Muscle of leg (tissue), 3 donors: ENCODE measurements at regions not wholly inside any gene's neighbourhood (a gene's known extent, or its start where the extent isn't known, plus 50 kb on each side); places are given as distances from the start of the nearest gene placed in this dataset.

ENCODE experiments used
- DNase-seq: peaks from one replicate; pipeline ENCODE4 v3.0.0; 2013
- H3K27ac ChIP-seq: one replicate; pipeline ENCODE4 v1.5.1; 2013; ENCODE audit warnings: mild to moderate bottlenecking, low read length, control low read depth
- H3K27me3 ChIP-seq: one replicate; pipeline ENCODE4 v1.6.1; 2013; ENCODE audit warnings: low read length; ENCODE audit not compliant: control insufficient read depth, insufficient read depth
- H3K36me3 ChIP-seq: one replicate; pipeline ENCODE4 v1.6.1; 2013; ENCODE audit warnings: low read length; ENCODE audit not compliant: control insufficient read depth, insufficient read depth
- H3K4me1 ChIP-seq: one replicate; pipeline ENCODE4 v1.6.1; 2013; ENCODE audit warnings: low read length; ENCODE audit not compliant: control insufficient read depth, insufficient read depth
- H3K4me3 ChIP-seq: one replicate; pipeline ENCODE4 v1.5.1; 2013; ENCODE audit warnings: low read length, control low read depth
- H3K9me3 ChIP-seq: replicated peaks from 2 replicates; pipeline ENCODE4 v1.6.1; 2013; ENCODE audit warnings: low read depth, low read length; ENCODE audit not compliant: control insufficient read depth
- WGBS: methylation state at CpG from one replicate; pipeline ENCODE4 v1.1.5; 2013; ENCODE audit warnings: missing lambda C conversion rate; ENCODE audit not compliant: insufficient coverage; 5-methylcytosine and 5-hydroxymethylcytosine counted together

DNA sequence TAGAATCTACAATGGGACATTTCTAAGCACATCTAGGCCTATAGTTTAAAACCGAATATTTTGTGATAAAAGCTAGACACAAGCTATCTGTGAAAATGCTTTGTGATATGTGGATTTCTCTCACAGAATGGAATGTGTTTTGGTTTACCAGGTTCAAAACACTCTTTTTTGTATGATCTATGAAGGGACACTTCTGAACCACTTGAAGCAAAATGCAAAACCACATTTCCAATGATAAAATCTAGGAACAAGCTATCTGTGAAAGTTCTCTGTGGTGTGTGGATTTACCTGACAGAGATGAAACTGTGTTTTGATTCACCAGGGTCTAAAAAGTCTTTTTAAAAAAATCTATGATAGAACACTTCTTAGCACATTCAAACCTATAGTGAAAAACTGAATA lies 2192.4 kb downstream of the TP53TG3F start:
- H3K4me1 ChIP-seq, result no peaks in the 10 kb centered on the region
- peaks cover 9% of the 10 kb centered on the region for H3K9me3 ChIP-seq
- WGBS, result no CpG with 5 or more reads among the region's 1 CpG
- H3K27me3 ChIP-seq, result no peaks in the 10 kb centered on the region
- no peaks in the 10 kb centered on the region for H3K36me3 ChIP-seq
- H3K4me3 ChIP-seq, result no peak overlapping the region
- no peak for DNase-seq
- no peak overlapping the region for H3K27ac ChIP-seq

DNA sequence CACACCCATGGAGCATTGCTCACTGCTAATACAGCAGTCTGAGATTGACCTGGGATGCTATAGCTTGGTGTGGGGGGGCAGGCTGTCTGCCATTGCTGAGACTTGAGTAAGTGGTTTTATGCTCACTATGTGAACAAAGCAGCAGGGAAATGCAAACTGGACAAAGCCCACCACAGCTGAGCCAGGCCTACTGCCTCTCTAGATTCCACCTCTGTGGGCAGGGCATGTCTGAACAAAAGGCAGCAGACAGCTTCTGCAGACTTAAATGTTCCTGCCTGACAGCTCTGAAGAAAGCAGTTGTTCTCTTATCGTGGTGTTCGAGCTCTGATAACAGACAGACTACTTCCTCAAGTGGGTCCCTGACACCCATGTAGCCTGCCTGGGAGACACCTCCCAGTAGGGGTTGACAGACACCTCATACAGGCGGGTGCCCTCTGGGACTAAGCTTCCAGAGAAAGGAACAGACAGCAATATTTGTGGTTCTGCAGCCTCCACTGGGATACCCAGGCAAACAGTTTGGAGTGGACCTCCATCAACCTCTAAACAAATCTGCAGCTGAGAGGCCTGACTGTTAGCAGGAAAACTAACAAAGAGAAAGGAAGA lies 2204.8 kb downstream of the TP53TG3F start:
- H3K4me3 ChIP-seq, result no peak overlapping the region
- no peaks in the 10 kb centered on the region for H3K36me3 ChIP-seq
- 78% methylated on average over 3 of the region's 3 CpGs for WGBS
- no peak overlapping the region for H3K27ac ChIP-seq
- H3K4me1 ChIP-seq, result no peaks in the 10 kb centered on the region
- peaks cover 21% of the 10 kb centered on the region for H3K9me3 ChIP-seq
- no peak for DNase-seq
- H3K27me3 ChIP-seq, result no peaks in the 10 kb centered on the region

DNA sequence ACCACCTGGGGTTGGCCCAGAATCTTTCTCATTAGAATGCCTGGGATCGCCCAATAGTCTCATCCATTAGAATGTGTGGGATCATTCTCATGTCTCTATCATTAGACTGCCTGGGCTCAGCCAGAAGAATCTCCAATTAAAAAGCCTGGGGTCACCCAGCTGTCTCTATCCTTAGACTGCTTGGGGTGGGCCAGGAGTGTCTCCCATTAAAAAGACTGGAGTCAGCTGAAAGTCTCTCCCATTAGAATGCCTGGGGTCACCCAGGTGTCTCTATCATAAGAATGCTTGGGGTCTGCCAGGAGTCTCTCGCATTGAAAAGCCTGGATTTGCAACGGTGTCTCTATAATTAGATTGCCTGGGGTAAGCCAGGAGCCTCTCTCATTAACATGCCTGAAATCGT lies 2225.7 kb downstream of the TP53TG3F start:
- no peaks in the 10 kb centered on the region for H3K4me1 ChIP-seq
- H3K27ac ChIP-seq, result no peak overlapping the region
- H3K4me3 ChIP-seq, result no peak overlapping the region
- H3K36me3 ChIP-seq, result no peaks in the 10 kb centered on the region
- H3K27me3 ChIP-seq, result no peaks in the 10 kb centered on the region
- no peak for DNase-seq
- peaks cover 48% of the 10 kb centered on the region for H3K9me3 ChIP-seq
- 51% methylated on average over 2 of the region's 4 CpGs for WGBS

DNA sequence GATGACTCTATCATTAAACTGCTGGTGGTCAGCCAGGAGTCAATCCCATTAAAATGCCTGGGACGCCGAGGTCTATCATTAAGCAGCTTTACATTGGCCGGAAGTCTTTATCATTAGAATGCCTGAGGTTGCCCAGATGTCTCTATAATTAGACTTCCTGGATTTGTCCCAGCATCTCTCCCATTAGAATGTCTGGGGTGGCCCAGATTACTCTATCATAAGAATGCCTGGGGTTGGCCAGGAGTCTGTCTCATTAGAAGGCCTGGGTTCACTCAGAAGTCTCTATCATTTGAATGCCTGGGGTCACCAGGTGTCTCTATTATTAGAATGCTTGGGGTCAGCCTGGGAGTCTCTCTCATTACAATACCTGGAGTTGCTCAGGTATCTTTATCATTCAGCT lies 2227.2 kb downstream of the TP53TG3F start:
- H3K27ac ChIP-seq, result no peak overlapping the region
- no peak overlapping the region for H3K4me3 ChIP-seq
- H3K4me1 ChIP-seq, result no peaks in the 10 kb centered on the region
- H3K36me3 ChIP-seq, result no peaks in the 10 kb centered on the region
- WGBS, result 87% methylated on average over 3 of the region's 3 CpGs
- DNase-seq, result no peak
- peaks cover 55% of the 10 kb centered on the region for H3K9me3 ChIP-seq
- H3K27me3 ChIP-seq, result no peaks in the 10 kb centered on the region

DNA sequence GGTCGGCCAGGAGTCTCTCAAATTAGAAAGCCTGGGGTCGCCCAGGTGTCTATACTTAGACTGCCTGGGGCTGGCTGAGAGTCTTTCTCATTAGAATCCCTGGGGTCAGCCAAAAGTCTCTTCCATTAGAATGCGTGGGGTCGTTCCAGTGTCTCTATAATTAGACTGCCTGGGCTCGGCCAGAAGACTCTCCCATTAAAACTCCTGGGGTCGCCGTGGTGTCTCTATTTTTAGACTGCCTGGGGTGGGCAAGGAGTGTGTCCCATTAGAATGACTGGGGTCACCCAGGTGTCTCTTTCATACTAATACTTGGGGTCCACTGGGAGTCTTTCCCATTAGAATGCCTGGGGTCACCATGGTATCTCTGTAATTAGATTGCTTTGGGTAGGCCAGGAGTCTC lies 2227.7 kb downstream of the TP53TG3F start:
- no peak overlapping the region for H3K27ac ChIP-seq
- H3K9me3 ChIP-seq, result peaks cover 60% of the 10 kb centered on the region
- no peak for DNase-seq
- no peaks in the 10 kb centered on the region for H3K27me3 ChIP-seq
- H3K36me3 ChIP-seq, result no peaks in the 10 kb centered on the region
- WGBS, result 67% methylated on average over 7 of the region's 7 CpGs
- H3K4me3 ChIP-seq, result no peak overlapping the region
- no peaks in the 10 kb centered on the region for H3K4me1 ChIP-seq

DNA sequence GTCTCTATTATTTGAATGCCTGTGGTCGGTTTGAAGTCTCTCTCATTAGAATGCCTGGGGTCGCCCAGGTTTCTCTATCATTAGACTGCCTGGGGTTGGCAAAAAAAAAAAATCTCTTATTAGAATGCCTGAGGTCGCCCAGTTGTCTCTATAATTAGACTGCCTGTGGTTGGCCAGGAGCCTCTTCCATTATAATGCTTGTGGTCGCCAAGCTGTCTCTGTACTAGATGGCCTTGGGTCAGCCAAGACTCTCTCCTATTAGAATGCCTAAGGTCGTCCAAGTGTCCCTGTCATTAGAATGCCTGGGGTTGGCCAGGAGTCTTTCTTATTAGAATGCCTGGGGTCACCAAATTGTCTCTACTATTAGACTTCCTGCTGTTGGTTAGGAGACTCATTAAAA lies 2228.4 kb downstream of the TP53TG3F start:
- H3K9me3 ChIP-seq, result peaks cover 66% of the 10 kb centered on the region
- H3K27ac ChIP-seq, result no peak overlapping the region
- no peak overlapping the region for H3K4me3 ChIP-seq
- H3K4me1 ChIP-seq, result no peaks in the 10 kb centered on the region
- no peaks in the 10 kb centered on the region for H3K27me3 ChIP-seq
- DNase-seq, result no peak
- H3K36me3 ChIP-seq, result no peaks in the 10 kb centered on the region
- no CpG with 5 or more reads among the region's 5 CpGs for WGBS

DNA sequence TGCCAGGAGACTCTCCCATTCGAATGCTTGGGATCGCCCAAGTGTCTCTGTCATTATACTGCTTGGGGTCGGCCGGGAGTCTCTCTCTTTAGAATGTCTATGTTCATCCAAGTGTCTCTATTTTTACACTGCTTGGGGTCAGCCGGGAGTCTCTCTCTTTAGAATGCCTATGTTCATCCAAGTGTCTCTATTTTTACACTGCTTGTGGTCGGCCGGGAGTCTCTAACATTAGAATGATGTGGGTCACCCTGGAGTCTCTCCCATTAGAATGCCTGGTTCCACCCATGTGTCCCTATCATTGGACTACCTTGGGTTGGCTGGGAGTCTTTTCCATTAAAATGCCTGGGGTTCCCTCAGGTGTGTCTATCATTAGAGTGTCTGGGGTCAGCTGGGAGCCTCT lies 2230.4 kb downstream of the TP53TG3F start:
- peaks cover 71% of the 10 kb centered on the region for H3K9me3 ChIP-seq
- no peak for DNase-seq
- no peak overlapping the region for H3K4me3 ChIP-seq
- H3K27me3 ChIP-seq, result no peaks in the 10 kb centered on the region
- H3K36me3 ChIP-seq, result no peaks in the 10 kb centered on the region
- 81% methylated on average over 5 of the region's 7 CpGs for WGBS
- H3K27ac ChIP-seq, result no peak overlapping the region
- H3K4me1 ChIP-seq, result no peaks in the 10 kb centered on the region

DNA sequence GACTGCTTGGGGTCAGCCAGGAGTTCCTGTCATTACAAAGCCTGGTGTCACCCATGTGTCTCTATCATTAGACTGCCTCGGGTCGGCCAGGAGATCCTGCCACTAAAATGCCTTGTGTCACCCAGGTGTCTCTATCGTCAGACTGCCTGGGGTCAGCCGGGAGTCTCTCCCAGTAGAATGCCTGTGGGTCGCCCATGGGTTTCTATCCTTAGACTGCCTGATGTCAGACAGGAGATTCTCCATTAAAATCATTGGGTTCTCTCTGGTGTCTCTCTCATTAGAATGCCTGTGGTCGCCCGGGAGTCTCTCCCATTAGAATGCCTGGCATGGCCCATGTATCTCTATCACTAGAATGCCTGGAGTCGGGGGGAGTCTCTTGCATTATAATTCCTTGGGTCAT lies 2231.0 kb downstream of the TP53TG3F start:
- Histone ChIP-seq H3K4me1 (no peaks in the 10 kb centered on the region), H3K27me3 (no peaks in the 10 kb centered on the region), H3K27ac (no peak overlapping the region), H3K36me3 (no peaks in the 10 kb centered on the region), H3K4me3 (no peak overlapping the region), H3K9me3 (peaks cover 69% of the 10 kb centered on the region)
- 75% methylated on average over 8 of the region's 8 CpGs for WGBS
- no peak for DNase-seq

DNA sequence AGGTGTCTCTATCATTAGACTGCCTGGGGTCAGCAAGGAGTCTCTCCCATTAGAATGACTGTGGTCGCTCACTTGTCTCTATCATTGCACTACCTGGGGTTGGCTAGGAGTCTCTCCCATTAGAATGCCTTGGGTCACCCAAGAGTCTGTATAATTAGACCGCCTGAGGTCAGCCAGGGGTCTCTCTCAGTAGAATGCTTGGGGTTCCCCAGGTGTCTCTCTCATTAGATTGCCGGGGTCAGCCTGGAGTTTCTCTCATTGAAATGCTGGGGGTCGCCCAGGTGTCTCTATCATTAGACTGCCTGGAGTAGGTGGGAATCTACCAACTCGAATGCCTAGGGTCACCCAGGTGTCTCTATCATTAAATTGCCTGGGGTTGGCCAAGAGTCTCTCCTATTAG lies 2231.6 kb downstream of the TP53TG3F start:
- no peaks in the 10 kb centered on the region for H3K36me3 ChIP-seq
- H3K27me3 ChIP-seq, result no peaks in the 10 kb centered on the region
- H3K4me1 ChIP-seq, result no peaks in the 10 kb centered on the region
- no peak for DNase-seq
- no peak overlapping the region for H3K27ac ChIP-seq
- no peak overlapping the region for H3K4me3 ChIP-seq
- WGBS, result 53% methylated on average over 4 of the region's 5 CpGs
- H3K9me3 ChIP-seq, result peaks cover 66% of the 10 kb centered on the region

DNA sequence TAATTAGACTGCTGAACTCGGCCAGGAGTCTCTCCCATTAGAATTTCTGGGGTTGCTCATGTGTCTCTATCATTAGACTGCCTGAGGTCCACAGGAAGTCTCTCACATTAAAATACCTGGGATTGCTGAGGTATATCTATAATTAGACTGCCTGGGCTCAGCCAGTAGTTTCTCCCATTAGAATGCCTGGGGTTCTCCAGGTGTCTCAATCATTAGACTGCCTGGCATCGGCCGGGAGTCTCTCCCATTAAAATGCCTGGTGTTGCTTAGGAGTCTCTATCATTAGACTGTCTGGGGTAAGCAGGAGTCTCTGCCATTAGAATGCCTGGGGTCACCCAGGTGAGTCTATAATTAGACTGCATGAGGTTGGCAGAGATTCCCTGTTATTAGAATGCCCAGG lies 2233.4 kb downstream of the TP53TG3F start:
- H3K27me3 ChIP-seq, result no peaks in the 10 kb centered on the region
- 100% methylated on average over 1 of the region's 3 CpGs for WGBS
- H3K27ac ChIP-seq, result no peak overlapping the region
- no peak for DNase-seq
- peaks cover 57% of the 10 kb centered on the region for H3K9me3 ChIP-seq
- no peaks in the 10 kb centered on the region for H3K4me1 ChIP-seq
- H3K4me3 ChIP-seq, result no peak overlapping the region
- H3K36me3 ChIP-seq, result no peaks in the 10 kb centered on the region

DNA sequence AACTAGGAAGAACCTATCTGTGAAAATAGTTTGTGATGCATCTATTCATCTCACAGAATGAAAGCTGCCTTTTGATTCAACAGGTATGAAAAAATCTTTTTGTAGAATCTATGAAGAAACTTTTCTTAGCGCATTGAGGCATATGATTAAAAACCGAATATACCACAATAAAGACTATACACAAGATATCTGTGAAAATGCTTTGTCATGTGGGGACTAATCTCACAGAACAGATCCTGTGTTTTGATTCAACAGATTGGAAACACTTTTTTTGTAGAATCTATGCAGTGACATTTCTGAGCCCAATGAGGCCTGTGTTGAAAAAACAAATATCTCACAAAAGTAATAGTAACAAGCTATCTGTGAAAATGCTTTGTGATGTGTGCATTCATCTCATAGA lies 2247.5 kb downstream of the TP53TG3F start:
- peaks cover 17% of the 10 kb centered on the region for H3K9me3 ChIP-seq
- H3K36me3 ChIP-seq, result no peaks in the 10 kb centered on the region
- no peak overlapping the region for H3K4me3 ChIP-seq
- no peaks in the 10 kb centered on the region for H3K4me1 ChIP-seq
- H3K27me3 ChIP-seq, result no peaks in the 10 kb centered on the region
- H3K27ac ChIP-seq, result no peak overlapping the region
- no peak for DNase-seq
- no CpG with 5 or more reads among the region's 2 CpGs for WGBS
